Stimulated activated CD8-positive, alpha-beta memory T cell treated with anti-CD3 and anti-CD28 coated beads, Interleukin-12 subunit alpha, Interleukin-12 subunit beta, amount 100 ng/mL, for 24 hours (primary cell): ENCODE measurements at regions not wholly inside any gene's neighbourhood (a gene's known extent, or its start where the extent isn't known, plus 50 kb on each side); places are given as distances from the start of the nearest gene placed in this dataset.
"Not testable (repeated sequence)": the region's sequence is repeated elsewhere in the genome, so short reads cannot be mapped to it uniquely, and the experiment has no call there.

Experiments used
- DNase-seq: peaks from one replicate; pipeline ENCODE4 v3.0.0-alpha.2; 2020; ENCODE audit errors: extremely low read depth

DNA sequence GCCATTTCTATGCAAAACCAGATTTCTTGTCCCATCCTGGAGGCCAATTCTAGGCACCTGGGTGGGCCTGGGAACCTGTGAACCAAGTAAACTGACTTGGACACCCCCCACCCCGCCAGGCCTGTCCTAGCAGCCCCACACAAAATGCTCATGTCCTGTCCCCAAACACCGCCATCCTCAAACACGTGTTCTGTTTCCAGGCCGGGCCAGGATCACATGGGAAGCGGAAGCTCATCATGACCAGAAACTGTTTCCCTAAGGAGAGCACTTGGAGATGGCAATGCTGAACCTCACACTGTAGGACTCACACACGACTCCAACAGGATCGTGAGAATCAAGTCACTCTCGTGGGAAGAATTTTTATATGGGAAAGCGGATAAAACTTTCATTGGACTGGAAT is 78.7 kb upstream of the DRD5 start:
- DNase-seq: not testable (repeated sequence)

GRCh38 chr4:9703391-9703790 is 78.0 kb upstream of the DRD5 start:
- no peak for DNase-seq

GRCh38 chr4:9704126-9704525 is 77.3 kb upstream of the DRD5 start:
- DNase-seq: not testable (repeated sequence)

GRCh38 chr4:9704551-9705332 is 76.7 kb upstream of the DRD5 start:
- DNase-seq: no peak

DNA sequence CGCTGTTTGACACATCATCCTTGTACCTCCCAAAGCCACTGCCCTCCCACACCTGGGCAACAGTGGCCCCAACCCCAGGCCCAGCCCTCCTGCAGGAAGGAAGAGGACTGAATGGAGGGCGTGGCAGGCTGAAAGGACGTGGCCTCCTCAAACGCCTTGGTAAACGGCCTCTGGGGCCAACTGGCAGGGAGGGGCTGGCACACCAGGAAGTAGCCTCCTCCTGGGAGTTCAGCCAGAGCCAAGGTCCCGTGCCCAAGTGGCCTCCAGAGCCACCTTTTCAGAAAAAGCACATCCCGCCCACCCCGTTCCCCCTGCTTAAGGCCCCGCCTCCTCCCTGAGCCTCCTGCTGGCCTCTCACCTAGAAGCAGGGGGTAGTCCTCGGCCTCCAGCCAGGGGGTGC is 74.2 kb upstream of the DRD5 start:
- not testable (repeated sequence) for DNase-seq

DNA sequence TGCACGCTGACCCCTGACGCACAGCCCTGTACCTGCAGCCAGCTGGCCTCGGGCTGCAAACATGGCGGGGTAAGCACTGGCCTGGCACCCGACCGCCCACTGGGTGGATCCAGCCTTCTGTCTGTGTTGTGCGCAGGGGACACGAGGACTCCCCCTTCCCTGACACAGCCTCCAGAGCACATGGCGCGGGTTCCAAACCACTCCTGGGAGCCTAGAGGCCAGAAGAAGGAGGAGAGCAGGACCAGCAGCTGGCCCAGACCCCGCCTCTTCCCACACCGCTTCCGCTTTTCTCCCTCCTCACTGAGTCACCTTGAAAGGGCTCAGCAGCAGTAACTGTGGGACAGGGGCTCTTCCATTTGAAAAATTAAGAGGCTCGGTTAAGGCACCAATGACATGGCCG is 73.5 kb upstream of the DRD5 start:
- not testable (repeated sequence) for DNase-seq

DNA sequence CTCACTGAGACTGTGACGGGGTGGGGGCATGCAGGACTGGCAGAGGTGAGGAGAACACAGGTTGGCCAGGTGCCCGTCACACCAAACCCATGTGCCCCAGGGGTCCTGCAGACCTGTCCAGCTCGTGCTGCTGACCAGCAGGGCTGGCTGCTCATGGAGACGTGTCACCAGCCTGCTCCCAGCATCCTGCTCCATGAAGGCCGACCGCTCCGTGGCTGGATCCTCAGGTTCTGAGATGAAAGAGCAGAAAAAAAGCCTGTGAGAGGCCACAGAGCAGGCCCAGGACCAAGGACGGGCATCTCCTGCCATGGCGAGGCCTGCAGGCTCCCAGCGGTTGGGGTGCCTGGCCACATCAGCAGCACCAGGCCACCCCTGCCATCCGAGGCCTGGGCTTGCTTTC is 71.7 kb upstream of the DRD5 start:
- no peak for DNase-seq

DNA sequence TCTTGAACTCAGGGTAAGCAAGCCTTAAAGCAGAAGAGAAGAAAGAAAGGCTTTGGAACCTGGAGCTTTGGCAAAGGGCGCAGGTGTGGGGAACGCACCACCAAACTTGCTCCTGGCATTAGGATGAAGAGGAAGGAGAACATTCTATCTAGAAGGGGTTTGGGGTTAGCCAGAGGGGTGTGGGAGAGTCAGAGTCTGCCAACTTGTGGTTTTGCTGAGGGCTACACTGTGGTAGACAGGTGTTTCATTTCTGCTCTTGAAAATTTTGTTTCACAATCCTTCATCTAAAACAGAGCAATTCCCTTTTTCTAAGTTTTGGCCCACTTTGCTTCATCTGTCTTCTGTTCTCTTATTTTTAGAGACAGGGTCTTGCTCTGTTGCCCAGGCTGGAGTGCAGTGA is 66.2 kb upstream of the DRD5 start:
- DNase-seq: not testable (repeated sequence)

GRCh38 chr4:9716093-9716492 is 65.3 kb upstream of the DRD5 start:
- DNase-seq: no peak

DNA sequence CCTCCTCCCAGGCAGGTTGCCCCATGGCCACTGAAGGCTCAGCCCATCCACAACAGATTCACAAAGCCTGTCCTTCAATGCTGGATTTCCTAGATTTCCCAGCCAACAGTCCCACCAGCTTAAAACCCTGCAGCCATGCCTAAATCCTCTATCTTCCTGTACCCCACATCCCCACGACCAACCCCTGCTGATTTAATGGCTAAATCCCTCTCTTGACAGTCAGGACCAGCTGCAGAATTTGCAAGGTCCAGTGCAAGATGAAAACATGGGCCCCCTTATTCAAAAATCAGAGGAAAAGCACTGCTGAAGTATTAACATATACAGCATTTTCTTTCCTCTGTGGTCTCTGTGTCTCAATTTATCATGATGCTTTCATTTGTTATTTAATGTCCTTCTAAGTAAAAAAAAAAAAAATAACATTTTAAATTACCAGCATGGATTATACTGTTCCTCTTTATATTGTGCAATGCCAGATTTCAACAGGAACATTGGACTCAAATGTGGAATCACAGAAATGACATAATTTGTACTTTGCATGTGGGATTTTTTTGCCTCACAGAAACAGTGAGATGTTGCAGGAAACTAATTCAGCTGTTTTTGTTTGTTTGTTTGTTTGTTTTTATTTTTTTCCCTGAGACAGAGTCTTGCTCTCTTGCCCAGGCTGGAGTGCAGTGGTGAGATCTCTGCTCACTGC is 63.0 kb upstream of the DRD5 start:
- not testable (repeated sequence) for DNase-seq

DNA sequence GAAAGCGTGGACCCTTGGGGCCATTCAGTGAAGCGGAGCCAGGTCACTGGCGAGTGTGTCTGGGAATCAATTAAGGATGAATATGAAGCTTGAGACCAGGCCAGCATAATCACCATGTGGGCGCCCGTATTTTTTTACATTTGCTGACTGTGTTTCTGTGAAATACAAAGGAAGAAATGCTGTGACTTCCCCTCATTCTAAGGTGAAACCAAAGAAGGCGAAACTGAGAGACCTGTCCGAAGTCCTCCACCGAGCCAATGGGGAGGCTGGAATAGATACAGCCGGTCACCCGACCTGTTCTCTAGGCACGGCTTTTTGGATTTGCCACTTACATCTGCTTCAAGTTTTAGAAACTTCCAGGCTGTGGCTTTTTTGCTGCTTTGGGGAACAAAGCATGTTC is 59.3 kb upstream of the DRD5 start:
- not testable (repeated sequence) for DNase-seq
